Ishikawa (cell line): ENCODE measurements at regions not wholly inside any gene's neighbourhood (a gene's known extent, or its start where the extent isn't known, plus 50 kb on each side); places are given as distances from the start of the nearest gene placed in this dataset.

ENCODE experiments used
- EGR1 ChIP-seq: IDR thresholded peaks from 2 replicates; pipeline ENCODE4 v1.6.1; 2012
- EP300 ChIP-seq: IDR thresholded peaks from 2 replicates; pipeline ENCODE4 v1.6.1; 2012; ENCODE audit warnings: borderline replicate concordance
- FOXM1 ChIP-seq: IDR thresholded peaks from 2 replicates; pipeline ENCODE4 v1.6.1; 2012; ENCODE audit warnings: low read depth, borderline replicate concordance
- NFIC ChIP-seq: IDR thresholded peaks from 2 replicates; pipeline ENCODE4 v1.6.1; 2012
- RAD21 ChIP-seq: IDR thresholded peaks from 2 replicates; pipeline ENCODE4 v1.6.1; 2012; ENCODE audit warnings: low read depth
- TAF1 ChIP-seq: IDR thresholded peaks from 2 replicates; pipeline ENCODE4 v1.6.1; 2012; ENCODE audit warnings: low read depth, mild to moderate bottlenecking
- TCF12 ChIP-seq: IDR thresholded peaks from 2 replicates; pipeline ENCODE4 v1.6.1; 2012; ENCODE audit warnings: low read depth
- YY1 ChIP-seq: IDR thresholded peaks from 2 replicates; pipeline ENCODE4 v1.6.1; 2012; ENCODE audit warnings: low read depth
- TF ChIP-seq, protein P1 (sequence below): IDR thresholded peaks from 2 replicates; pipeline ENCODE4 v1.6.1; 2012; ENCODE audit warnings: low read depth, mild to moderate bottlenecking

DNA sequence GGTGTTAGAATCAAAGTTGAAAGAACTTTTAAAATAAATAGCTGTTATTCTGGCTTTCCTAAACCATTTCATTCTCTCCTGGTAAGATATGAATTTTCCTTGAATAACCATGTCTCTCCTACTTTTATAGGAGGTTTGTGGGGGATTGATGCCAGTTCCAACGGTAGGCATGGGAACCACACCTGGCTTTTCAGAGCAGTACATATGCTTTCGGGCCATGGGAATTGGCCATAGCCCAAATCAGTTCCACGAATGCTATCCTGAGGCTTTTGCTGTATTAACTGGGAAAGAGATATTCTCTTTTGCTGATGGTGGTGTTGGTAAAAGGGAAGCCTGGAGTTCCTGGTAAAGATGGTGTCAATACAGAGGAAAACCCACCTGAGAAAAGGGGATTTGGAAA lies 396.2 kb upstream of the ZNF385D start:
- TF ChIP-seq EGR1 (no peak), NFIC (no peak), TAF1 (no peak), TCF12 (no peak), YY1 (no peak), RAD21 (no peak), FOXM1 (no peak), EP300 (no peak)
- TF ChIP-seq, protein P1, sequence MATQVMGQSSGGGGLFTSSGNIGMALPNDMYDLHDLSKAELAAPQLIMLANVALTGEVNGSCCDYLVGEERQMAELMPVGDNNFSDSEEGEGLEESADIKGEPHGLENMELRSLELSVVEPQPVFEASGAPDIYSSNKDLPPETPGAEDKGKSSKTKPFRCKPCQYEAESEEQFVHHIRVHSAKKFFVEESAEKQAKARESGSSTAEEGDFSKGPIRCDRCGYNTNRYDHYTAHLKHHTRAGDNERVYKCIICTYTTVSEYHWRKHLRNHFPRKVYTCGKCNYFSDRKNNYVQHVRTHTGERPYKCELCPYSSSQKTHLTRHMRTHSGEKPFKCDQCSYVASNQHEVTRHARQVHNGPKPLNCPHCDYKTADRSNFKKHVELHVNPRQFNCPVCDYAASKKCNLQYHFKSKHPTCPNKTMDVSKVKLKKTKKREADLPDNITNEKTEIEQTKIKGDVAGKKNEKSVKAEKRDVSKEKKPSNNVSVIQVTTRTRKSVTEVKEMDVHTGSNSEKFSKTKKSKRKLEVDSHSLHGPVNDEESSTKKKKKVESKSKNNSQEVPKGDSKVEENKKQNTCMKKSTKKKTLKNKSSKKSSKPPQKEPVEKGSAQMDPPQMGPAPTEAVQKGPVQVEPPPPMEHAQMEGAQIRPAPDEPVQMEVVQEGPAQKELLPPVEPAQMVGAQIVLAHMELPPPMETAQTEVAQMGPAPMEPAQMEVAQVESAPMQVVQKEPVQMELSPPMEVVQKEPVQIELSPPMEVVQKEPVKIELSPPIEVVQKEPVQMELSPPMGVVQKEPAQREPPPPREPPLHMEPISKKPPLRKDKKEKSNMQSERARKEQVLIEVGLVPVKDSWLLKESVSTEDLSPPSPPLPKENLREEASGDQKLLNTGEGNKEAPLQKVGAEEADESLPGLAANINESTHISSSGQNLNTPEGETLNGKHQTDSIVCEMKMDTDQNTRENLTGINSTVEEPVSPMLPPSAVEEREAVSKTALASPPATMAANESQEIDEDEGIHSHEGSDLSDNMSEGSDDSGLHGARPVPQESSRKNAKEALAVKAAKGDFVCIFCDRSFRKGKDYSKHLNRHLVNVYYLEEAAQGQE = no peak
